ENCODE measurements at regions not wholly inside any gene's neighbourhood (a gene's known extent, or its start where the extent isn't known, plus 50 kb on each side); places are given as distances from the start of the nearest gene placed in this dataset.

DNA sequence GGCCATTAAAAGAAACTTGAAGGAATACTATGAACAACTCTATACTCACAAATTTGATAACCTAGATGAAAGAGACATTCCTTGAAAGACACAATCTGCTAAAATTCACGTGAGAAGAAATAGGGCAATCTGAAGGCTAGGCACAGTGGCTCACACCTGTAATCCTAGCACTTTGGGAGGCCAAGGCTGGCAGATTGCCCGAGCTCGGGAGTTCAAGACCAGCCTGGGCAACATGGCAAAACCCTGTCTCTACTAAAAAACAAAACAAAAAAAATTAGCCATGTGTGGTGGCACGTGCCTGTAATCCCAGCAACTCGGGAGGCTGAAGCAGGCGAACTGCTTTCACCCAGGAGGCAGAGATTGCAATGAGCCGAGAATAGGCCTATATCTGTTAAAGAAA lies 104.8 kb downstream of the HES1 start:
- ChIA-PET POLR2A (no interaction called here), CTCF (no interaction called here)
- TF ChIP-seq, protein P1, sequence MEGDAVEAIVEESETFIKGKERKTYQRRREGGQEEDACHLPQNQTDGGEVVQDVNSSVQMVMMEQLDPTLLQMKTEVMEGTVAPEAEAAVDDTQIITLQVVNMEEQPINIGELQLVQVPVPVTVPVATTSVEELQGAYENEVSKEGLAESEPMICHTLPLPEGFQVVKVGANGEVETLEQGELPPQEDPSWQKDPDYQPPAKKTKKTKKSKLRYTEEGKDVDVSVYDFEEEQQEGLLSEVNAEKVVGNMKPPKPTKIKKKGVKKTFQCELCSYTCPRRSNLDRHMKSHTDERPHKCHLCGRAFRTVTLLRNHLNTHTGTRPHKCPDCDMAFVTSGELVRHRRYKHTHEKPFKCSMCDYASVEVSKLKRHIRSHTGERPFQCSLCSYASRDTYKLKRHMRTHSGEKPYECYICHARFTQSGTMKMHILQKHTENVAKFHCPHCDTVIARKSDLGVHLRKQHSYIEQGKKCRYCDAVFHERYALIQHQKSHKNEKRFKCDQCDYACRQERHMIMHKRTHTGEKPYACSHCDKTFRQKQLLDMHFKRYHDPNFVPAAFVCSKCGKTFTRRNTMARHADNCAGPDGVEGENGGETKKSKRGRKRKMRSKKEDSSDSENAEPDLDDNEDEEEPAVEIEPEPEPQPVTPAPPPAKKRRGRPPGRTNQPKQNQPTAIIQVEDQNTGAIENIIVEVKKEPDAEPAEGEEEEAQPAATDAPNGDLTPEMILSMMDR (IDR thresholded peaks at IDR 0.05), result no peak
- intact Hi-C loops (cut with DNase I, micrococcal nuclease), result no loop called here
- no peaks in the 10 kb centered on the region for H3K36me3 Mint-ChIP-seq (ENCODE audit: low read depth)
- no peaks in the 10 kb centered on the region for H3K4me1 Mint-ChIP-seq (ENCODE audit: low read depth)
- H3K9me3 ChIP-seq (ENCODE audit: control insufficient read depth in 1 of 2, insufficient read depth in 1 of 2, low read length in 2 of 2), result no peaks in the 10 kb centered on the region
- no peak overlapping the region for H3K27ac Mint-ChIP-seq
- H3K4me3 ChIP-seq (ENCODE audit: low read length), result no peak overlapping the region
- no peaks in the 10 kb centered on the region for H3K27me3 Mint-ChIP-seq
- H3K9me3 Mint-ChIP-seq, result no peaks in the 10 kb centered on the region
- H3K4me1 ChIP-seq (ENCODE audit: insufficient read depth, low read length), result no peaks in the 10 kb centered on the region
- DNase-seq, result no peak
- no peak overlapping the region for H3K4me3 Mint-ChIP-seq
- H3K27ac ChIP-seq (ENCODE audit: low read depth in 1 of 2, low read length in 2 of 2), result no peak overlapping the region
- no peak for ATAC-seq (ENCODE audit: poor library complexity)
- no peaks in the 10 kb centered on the region for H3K36me3 ChIP-seq (ENCODE audit: insufficient read depth, low read length)
- H3K27me3 ChIP-seq (ENCODE audit: control insufficient read depth in 1 of 2, insufficient read depth in 2 of 2, low read length in 2 of 2), result no peaks in the 10 kb centered on the region

DNA sequence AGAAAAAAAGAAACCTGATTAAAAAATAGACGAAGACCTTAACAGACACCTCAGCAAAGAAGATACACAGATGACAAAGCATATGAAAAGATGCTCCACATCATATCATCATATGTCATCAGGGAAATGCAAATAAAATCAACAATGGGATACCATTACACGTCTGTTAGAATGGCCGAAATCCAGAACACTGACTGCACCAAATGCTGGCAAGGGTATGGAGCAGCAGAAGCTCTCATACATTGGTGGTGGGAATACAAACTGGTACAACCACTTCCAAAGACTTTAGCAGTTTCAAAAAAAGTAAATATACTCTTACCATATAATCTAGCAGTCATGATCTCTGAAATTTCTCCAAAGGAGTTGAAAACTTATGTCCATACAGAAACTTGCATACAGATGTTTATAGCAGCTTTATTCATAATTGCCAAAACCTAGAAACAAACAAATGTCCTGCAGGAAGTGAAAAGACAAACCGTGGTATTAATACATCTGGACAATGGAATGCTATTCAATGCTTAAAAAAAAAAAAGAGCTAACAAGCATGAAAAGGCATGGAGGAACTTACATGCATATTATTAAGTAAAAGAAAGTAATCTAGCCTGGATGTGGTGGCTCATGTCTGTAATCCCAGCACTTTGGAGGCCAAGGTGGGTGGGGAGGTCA lies 107.4 kb downstream of the HES1 start:
- H3K27ac ChIP-seq (ENCODE audit: low read depth in 1 of 2, low read length in 2 of 2), result no peak overlapping the region
- Mint-ChIP-seq H3K27ac (no peak overlapping the region), H3K9me3 (no peaks in the 10 kb centered on the region), H3K4me3 (no peak overlapping the region), H3K4me1 (ENCODE audit: low read depth) (no peaks in the 10 kb centered on the region), H3K36me3 (ENCODE audit: low read depth) (no peaks in the 10 kb centered on the region), H3K27me3 (no peaks in the 10 kb centered on the region)
- H3K27me3 ChIP-seq (ENCODE audit: control insufficient read depth in 1 of 2, insufficient read depth in 2 of 2, low read length in 2 of 2), result no peaks in the 10 kb centered on the region
- H3K4me3 ChIP-seq (ENCODE audit: low read length), result no peak overlapping the region
- ATAC-seq (ENCODE audit: poor library complexity) (no peak), DNase-seq (no peak)
- CTCF ChIA-PET, result no interaction called here
- intact Hi-C loops (cut with DNase I, micrococcal nuclease), result no loop called here
- TF ChIP-seq, protein P1 (IDR thresholded peaks at IDR 0.05), result no peak
- H3K9me3 ChIP-seq (ENCODE audit: control insufficient read depth in 1 of 2, insufficient read depth in 1 of 2, low read length in 2 of 2), result no peaks in the 10 kb centered on the region
- no peaks in the 10 kb centered on the region for H3K36me3 ChIP-seq (ENCODE audit: insufficient read depth, low read length)
- no peaks in the 10 kb centered on the region for H3K4me1 ChIP-seq (ENCODE audit: insufficient read depth, low read length)
- POLR2A ChIA-PET, result no interaction called here

DNA sequence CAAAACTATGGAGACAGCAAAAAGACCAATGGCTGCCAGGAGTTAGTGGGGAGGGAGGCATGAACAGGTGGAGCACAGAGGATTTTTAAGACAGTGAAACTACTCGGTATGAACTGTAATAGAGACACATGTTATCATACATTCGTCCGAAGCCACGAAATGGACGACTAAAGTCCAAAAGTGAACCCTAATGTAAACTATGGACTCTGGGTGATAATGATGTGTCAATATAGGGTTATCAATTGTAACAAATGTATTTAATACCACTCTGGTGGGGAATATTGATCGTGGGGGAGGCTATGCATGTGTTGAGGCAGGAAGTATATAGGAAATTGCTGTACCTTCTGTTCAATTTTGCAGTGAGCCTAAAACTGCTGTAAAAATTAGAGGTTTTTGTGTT lies 107.0 kb downstream of the CPN2 start:
- no peaks in the 10 kb centered on the region for H3K9me3 Mint-ChIP-seq
- Histone ChIP-seq H3K27ac (ENCODE audit: low read depth in 1 of 2, low read length in 2 of 2) (no peak overlapping the region), H3K27me3 (ENCODE audit: control insufficient read depth in 1 of 2, insufficient read depth in 2 of 2, low read length in 2 of 2) (no peaks in the 10 kb centered on the region), H3K4me1 (ENCODE audit: insufficient read depth, low read length) (no peaks in the 10 kb centered on the region), H3K4me3 (ENCODE audit: low read length) (no peak overlapping the region), H3K36me3 (ENCODE audit: insufficient read depth, low read length) (no peaks in the 10 kb centered on the region), H3K9me3 (ENCODE audit: control insufficient read depth in 1 of 2, insufficient read depth in 1 of 2, low read length in 2 of 2) (no peaks in the 10 kb centered on the region)
- ChIA-PET CTCF (no interaction called here), POLR2A (no interaction called here)
- no peak for ATAC-seq (ENCODE audit: poor library complexity)
- no peaks in the 10 kb centered on the region for H3K27me3 Mint-ChIP-seq
- no peak for DNase-seq
- no peaks in the 10 kb centered on the region for H3K4me1 Mint-ChIP-seq (ENCODE audit: low read depth)
- H3K27ac Mint-ChIP-seq, result no peak overlapping the region
- H3K4me3 Mint-ChIP-seq, result no peak overlapping the region
- TF ChIP-seq, protein P1 (IDR thresholded peaks at IDR 0.05), result no peak
- H3K36me3 Mint-ChIP-seq (ENCODE audit: low read depth), result no peaks in the 10 kb centered on the region
- intact Hi-C loops (cut with DNase I, micrococcal nuclease), result no loop called here
